Activated CD8-positive, alpha-beta T cell treated with anti-CD3 and anti-CD28 coated beads, Interleukin-2, amount 10 ng/mL, durations not matched to agents 7 days and 5 days (primary cell): ENCODE measurements at regions not wholly inside any gene's neighbourhood (a gene's known extent, or its start where the extent isn't known, plus 50 kb on each side); places are given as distances from the start of the nearest gene placed in this dataset.
"Not testable (repeated sequence)": the region's sequence is repeated elsewhere in the genome, so short reads cannot be mapped to it uniquely, and the experiment has no call there.

ENCODE experiments used
- ATAC-seq: fragments of 150-1000 bp; cut with Tn5 transposase; one replicate; pipeline ENCODE4 v1.10.0; 2021; ENCODE audit warnings: moderate library complexity
- CTCF ChIA-PET: fragments of 350-600 bp; sonication (Branson Sonifier 250); formaldehyde crosslinking; loops from one replicate; lab custom pipeline; 2021; ENCODE audit warnings: antibody characterized with exemption; lab: Charles Lee
- POLR2A ChIA-PET: fragments of 350-600 bp; sonication (Branson Sonifier 250); formaldehyde crosslinking; loops from one replicate; lab custom pipeline; 2021; ENCODE audit warnings: antibody characterized with exemption; lab: Charles Lee
- DNase-seq: peaks from one replicate; pipeline ENCODE4 v3.0.0-alpha.2; 2020
- H3K27ac Mint-ChIP-seq: one replicate; pipeline ENCODE4 v1.8.0; 2021; ENCODE audit warnings: mild to moderate bottlenecking, mixed read lengths
- H3K27me3 Mint-ChIP-seq: one replicate; pipeline ENCODE4 v1.8.0; 2021; ENCODE audit warnings: low read depth, mixed read lengths
- H3K36me3 Mint-ChIP-seq: one replicate; pipeline ENCODE4 v1.8.0; 2021; ENCODE audit warnings: low read depth, mixed read lengths
- H3K4me1 Mint-ChIP-seq: one replicate; pipeline ENCODE4 v1.8.0; 2021; ENCODE audit warnings: low read depth, mixed read lengths
- H3K4me3 Mint-ChIP-seq: one replicate; pipeline ENCODE4 v1.8.0; 2021; ENCODE audit warnings: mild to moderate bottlenecking, mixed read lengths
- H3K9me3 Mint-ChIP-seq: one replicate; pipeline ENCODE4 v1.8.0; 2022; ENCODE audit warnings: mixed read lengths; ENCODE audit not compliant: insufficient read depth

DNA sequence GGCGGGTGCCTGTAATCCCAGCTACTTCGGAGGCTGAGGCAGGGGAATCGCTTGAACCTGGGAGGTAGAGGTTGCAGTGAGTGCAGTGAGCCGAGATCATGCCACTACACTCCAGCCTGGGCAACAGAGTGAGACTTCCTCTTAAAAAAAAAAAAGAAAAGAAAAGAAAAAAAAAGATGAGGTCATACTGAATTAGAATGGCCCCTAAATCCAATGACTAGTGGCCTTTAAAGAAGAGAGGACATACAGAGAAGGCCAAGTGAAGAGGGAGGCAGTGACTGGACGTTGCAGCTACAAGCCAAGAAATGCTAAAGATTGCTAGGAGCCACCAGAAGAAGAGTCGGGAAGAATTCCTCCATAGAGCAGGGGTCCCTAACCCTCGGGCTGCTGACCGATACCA, 76.9 kb upstream of the TIAM1 start:
- ChIA-PET POLR2A (no interaction called here), CTCF (no interaction called here)
- peaks cover 15% of the 10 kb centered on the region for H3K36me3 Mint-ChIP-seq
- H3K4me1 Mint-ChIP-seq, result peaks cover 18% of the 10 kb centered on the region
- DNase-seq (no peak), ATAC-seq (no peak)
- H3K27me3 Mint-ChIP-seq, result no peaks in the 10 kb centered on the region
- H3K27ac Mint-ChIP-seq, result no peak overlapping the region
- no peak overlapping the region for H3K4me3 Mint-ChIP-seq
- H3K9me3 Mint-ChIP-seq, result no peaks in the 10 kb centered on the region

DNA sequence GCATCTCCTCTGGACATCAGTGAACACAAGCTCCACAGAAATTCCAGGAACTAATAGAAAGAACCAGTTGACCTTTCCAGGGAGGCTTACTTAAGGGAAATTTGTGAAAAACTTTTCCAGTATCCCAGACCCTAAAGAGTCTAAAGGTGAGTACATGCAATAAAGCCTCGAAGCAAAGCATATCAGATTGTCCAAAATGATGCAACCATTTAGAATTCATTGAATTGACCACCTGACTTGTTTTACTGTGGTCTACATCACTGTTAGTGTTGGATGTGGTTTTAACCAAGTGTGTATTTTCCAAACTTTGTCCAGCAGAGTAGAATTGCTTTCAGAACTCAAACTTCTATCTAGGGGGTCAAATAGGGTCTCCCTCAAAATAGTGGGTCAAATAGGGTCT, 76.3 kb upstream of the TIAM1 start:
- peaks cover 20% of the 10 kb centered on the region for H3K36me3 Mint-ChIP-seq
- ChIA-PET CTCF (no interaction called here), POLR2A (no interaction called here)
- H3K27me3 Mint-ChIP-seq, result no peaks in the 10 kb centered on the region
- H3K27ac Mint-ChIP-seq, result no peak overlapping the region
- H3K9me3 Mint-ChIP-seq, result peaks cover under 1% of the 10 kb centered on the region
- peaks cover 14% of the 10 kb centered on the region for H3K4me1 Mint-ChIP-seq
- ATAC-seq (no peak), DNase-seq (no peak)
- H3K4me3 Mint-ChIP-seq, result no peak overlapping the region

DNA sequence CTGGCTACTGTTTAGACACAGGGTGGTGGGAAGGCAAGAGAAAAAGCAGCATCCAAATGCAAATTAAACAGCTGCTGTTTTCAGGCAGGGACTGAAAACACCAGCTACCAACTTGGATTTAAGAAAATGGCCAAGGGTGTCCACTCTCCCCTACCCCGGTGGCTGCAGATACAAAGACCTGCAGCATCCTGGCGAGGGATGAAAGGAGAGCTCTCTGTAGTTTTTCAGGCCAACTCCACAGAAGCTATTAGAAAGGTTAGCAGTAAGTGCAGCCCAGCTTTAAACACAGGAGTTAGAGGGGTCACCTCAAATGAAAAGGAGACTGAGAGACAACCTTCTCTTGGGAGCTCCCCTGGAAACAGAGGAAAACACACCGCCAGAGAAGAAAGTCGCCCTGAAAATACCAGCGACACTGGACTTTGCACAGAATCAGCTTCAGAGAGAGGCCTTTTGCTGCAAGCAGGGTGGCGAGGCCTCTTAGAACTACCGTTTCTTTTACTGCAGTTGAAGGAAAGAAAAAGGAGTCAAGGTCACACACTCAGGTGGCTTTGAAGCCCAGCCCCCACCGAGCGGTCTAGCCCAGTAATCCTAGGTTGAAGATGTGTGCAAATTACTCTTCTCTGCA, 74.4 kb upstream of the TIAM1 start:
- Mint-ChIP-seq H3K4me1 (peaks cover 8% of the 10 kb centered on the region), H3K27ac (no peak overlapping the region), H3K4me3 (no peak overlapping the region), H3K36me3 (peaks cover 18% of the 10 kb centered on the region), H3K9me3 (peaks cover 2% of the 10 kb centered on the region), H3K27me3 (no peaks in the 10 kb centered on the region)
- POLR2A ChIA-PET, result no interaction called here
- DNase-seq (no peak), ATAC-seq (no peak)
- CTCF ChIA-PET, result interaction anchor here (1.2 kb wide), 1 partner anchor 163 kb away, joined by 3 read pairs; no protein-coding TSS in a partner anchor

DNA sequence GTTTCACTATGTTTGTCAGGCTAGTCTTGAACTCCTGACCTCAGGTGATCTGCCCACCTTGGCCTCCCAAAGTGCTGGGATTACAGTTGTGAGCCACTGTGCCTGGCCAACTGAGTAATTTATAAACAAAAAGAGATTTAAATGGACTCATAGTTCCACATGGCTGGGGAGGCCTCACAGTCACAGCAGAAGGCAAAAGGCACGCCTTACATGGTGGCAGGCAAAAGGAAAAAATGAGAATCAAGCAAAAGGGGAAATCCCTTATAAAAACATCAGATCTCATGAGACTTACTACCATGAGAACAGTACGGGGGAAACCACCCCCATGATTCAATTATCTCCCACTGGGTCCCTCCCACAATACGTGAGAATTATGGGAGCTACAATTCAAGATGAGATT, 73.2 kb upstream of the TIAM1 start:
- H3K4me1 Mint-ChIP-seq, POLR2A ChIA-PET, DNase-seq, ATAC-seq, H3K27ac Mint-ChIP-seq, H3K4me3 Mint-ChIP-seq, H3K9me3 Mint-ChIP-seq, H3K27me3 Mint-ChIP-seq: not testable (repeated sequence)
- CTCF ChIA-PET, result interaction anchor here (1.2 kb wide), 1 partner anchor 164 kb away, joined by 3 read pairs; no protein-coding TSS in a partner anchor
- peaks cover 15% of the 10 kb centered on the region for H3K36me3 Mint-ChIP-seq

DNA sequence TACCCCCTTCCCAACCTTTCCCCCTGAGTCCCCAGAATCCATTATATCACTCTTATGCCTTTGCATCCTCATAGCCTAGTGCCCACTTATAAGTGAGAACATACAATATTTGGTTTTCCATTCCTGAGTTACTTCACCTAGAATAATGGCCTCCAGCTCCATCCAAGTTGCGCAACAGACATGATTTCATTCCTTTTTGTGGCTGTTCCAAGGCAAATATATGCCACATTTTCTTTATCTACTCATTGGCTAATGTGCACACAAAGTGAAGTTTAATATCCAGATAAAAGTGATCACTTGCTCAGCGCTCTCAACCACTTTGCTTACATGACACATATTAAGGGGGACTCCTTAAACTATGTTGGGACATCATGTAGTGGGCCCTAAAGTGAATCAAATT, 72.4 kb upstream of the TIAM1 start:
- POLR2A ChIA-PET, result no interaction called here
- CTCF ChIA-PET, result no interaction called here

DNA sequence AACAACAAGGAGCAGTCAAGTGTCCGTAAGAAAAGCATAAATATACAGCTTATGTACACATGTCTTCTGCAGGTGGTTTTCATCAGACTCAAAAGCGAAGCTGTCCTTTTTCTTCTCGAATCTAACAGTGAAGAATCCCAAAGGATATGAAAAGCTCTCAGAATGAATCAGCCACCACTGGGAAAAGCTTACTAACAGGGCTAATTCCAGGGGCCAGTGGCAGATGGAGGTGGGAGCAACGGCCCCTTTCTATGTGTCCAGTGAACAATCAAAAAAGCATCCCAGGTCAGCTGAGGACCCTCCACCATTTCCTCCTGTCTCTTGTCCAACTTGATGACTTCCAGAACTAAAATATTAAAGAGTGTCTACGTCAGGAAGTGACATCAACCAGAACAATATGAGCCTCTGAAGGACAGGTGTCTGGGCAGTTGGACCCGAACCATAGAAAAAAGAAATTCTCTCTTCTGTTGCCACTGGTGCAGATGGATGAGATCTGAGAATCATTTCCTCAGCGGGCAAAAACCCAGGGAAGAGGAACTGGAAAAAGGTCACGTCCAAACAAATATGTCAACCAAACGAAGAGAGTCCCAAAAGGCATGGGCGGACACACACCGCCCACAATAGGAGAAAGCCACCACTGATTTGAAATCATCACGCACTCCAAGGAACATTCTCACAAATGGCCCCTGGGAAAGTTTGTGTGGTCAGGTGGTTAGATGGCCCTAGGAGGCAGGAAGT, 70.4 kb upstream of the TIAM1 start:
- CTCF ChIA-PET, result interaction anchor here (1.1 kb wide), 1 partner anchor 167 kb away, joined by 7 read pairs; no protein-coding TSS in a partner anchor
- Mint-ChIP-seq H3K4me1 (peaks cover 3% of the 10 kb centered on the region), H3K9me3 (peaks cover 2% of the 10 kb centered on the region), H3K27ac (no peak overlapping the region), H3K27me3 (no peaks in the 10 kb centered on the region), H3K4me3 (no peak overlapping the region), H3K36me3 (peaks cover 16% of the 10 kb centered on the region)
- ATAC-seq (no peak), DNase-seq (no peak)
- POLR2A ChIA-PET, result interaction anchor here (1.1 kb wide), 1 partner anchor 19 kb away, joined by 3 read pairs; no protein-coding TSS in a partner anchor

More for the DNA sequence above, 72.4 kb upstream of the TIAM1 start:
- H3K27ac Mint-ChIP-seq, result no peak overlapping the region
- H3K4me3 Mint-ChIP-seq, result no peak overlapping the region
- DNase-seq, result no peak
- peaks cover 16% of the 10 kb centered on the region for H3K36me3 Mint-ChIP-seq
- ATAC-seq, result no peak
- H3K27me3 Mint-ChIP-seq, result no peaks in the 10 kb centered on the region
- H3K9me3 Mint-ChIP-seq, result peaks cover 2% of the 10 kb centered on the region
- peaks cover 9% of the 10 kb centered on the region for H3K4me1 Mint-ChIP-seq

DNA sequence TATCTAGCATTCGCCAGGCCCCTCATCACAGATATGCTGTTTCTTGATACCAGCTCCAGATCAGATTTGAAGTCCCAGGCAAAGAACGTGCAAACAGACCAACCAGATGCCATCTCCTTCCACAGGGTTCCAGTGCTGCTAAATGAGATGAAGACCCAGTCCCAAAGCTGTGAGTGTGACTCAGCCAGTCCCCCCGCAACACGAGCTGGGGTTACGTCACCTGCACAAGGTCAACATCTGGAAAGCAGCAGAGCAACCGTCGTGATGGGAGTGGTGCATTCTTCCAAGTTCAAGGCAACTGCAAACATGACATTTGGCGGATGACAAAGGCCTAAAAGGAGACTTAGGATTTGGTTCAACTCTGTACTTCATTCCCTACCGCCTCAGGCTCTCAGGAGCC, 69.6 kb upstream of the TIAM1 start:
- H3K4me1 Mint-ChIP-seq, result peaks cover 4% of the 10 kb centered on the region
- H3K27ac Mint-ChIP-seq, result no peak overlapping the region
- ChIA-PET CTCF (no interaction called here), POLR2A (no interaction called here)
- H3K4me3 Mint-ChIP-seq, result no peak overlapping the region
- H3K9me3 Mint-ChIP-seq, result peaks cover 2% of the 10 kb centered on the region
- peaks cover 12% of the 10 kb centered on the region for H3K36me3 Mint-ChIP-seq
- no peak for DNase-seq
- H3K27me3 Mint-ChIP-seq, result no peaks in the 10 kb centered on the region
- ATAC-seq, result no peak

DNA sequence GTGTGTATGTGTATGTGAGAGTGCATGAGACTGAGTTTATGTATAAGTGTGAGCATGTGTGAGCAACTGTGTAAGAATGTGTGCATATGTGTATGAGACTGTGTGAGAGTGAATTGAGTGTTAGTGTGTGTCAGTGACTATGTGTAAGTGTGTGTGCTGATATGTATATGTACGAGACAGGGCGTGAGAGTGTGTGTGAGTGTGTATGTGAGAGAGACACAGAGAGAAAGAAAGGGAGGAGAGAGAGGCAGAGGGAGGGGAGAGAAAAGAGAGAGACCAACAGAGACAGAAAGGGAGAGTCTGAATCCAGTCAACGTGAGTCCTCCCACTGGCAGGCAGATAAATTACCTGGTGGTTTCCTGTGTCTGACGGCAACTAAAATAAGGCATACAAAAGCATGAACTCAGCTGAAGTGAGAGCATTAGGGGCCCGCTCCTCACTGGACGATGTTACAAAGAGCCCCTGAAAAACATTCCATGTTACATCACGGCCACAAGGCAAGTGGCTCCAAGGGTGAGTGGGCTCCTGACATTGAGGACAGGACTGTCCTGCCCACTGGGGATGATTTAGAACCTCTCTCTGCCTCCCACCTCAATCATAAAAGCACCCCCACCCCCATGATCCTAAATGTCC, 66.6 kb upstream of the TIAM1 start:
- Mint-ChIP-seq H3K27ac (no peak overlapping the region), H3K27me3 (no peaks in the 10 kb centered on the region), H3K4me1 (peaks cover 14% of the 10 kb centered on the region), H3K4me3 (no peak overlapping the region), H3K36me3 (peaks cover 5% of the 10 kb centered on the region), H3K9me3 (peaks cover 2% of the 10 kb centered on the region)
- ChIA-PET CTCF (interaction anchor here (0.9 to 1.5 kb wide), 5 partner anchors 9 to 212 kb away, joined by 3 to 4 read pairs (median 3); no protein-coding TSS in a partner anchor), POLR2A (no interaction called here)
- ATAC-seq, result peak; percentile 87
- peak; percentile 53 for DNase-seq

DNA sequence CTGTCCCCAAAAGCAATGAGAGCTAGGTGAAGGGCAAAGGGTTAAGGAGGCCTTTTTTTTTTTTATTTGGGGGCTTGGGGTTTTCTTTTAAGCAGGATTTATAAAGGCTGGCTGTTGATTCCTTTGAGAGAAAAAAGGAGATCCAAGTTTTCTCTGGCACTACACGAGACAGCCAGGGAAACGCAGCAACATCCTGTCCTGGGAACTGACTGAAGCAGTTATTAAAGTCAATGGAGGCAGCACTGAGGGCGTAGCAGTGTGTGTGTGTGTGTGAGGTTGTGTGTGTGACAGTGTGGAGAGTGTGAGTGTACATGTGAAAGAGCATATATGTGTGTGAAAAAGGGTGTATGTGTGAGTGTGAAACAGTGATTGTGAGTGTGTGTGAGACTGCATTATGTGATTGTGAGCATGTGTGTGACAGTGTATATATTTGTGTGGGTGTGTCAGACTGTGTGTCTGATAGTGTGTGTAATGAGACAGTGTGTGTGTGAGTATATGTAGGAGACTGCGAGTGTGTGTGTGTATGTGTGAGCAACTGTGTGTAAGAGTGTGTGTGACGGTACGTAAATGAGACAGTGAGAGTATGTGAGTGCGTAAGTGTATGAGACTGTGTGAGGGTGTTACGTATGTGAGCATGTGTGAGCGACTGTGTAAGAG, 65.9 kb upstream of the TIAM1 start:
- Mint-ChIP-seq H3K4me1 (peaks cover 19% of the 10 kb centered on the region), H3K27me3 (no peaks in the 10 kb centered on the region), H3K27ac (no peak overlapping the region), H3K36me3 (peaks cover 1% of the 10 kb centered on the region), H3K9me3 (no peaks in the 10 kb centered on the region), H3K4me3 (no peak overlapping the region)
- ATAC-seq (peak; percentile 17), DNase-seq (no peak)
- ChIA-PET POLR2A (no interaction called here), CTCF (interaction anchor here (1.0 to 1.4 kb wide), 2 partner anchors 52 to 67 kb away, joined by 3 to 4 read pairs; no protein-coding TSS in a partner anchor)

DNA sequence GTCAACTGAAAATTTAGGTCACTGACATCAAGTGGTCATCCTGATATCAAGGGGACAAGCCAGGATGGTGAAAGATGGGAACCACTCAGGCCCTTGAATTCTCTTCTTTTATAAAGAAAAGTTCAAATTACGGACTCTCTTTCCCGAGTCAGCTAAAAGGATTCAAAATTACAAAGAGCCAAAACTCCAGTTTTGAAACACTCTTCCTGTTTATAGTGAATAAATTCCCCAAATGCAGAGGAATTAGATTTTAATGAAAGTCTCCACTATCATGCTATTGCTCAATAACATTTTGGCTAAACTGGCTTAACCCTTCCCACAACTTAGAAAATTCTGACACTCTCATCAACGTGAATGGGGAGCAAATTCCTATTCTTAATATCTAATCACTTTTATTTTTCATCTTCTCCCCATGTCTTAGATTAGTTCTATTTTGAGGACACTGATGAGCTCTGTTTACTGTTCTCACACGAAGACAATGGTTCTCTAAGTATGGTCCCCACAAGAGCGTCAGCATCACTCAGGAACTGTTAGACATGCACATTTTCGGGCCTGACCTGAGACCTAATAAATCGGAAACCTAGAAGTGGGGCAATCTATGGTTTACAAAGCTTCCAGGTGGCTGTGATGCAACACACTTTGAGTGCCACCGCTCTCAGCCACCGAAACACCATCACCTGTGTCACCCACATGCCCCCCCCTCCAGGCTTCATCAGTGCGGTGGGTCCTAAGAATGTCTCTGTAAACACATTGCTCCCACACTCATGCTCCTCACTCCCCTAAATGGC, 64.4 kb upstream of the TIAM1 start:
- ChIA-PET CTCF (no interaction called here), POLR2A (no interaction called here)
- Mint-ChIP-seq H3K27ac (no peak overlapping the region), H3K27me3 (no peaks in the 10 kb centered on the region), H3K4me3 (no peak overlapping the region), H3K9me3 (no peaks in the 10 kb centered on the region), H3K4me1 (peaks cover 24% of the 10 kb centered on the region), H3K36me3 (peaks cover 1% of the 10 kb centered on the region)
- ATAC-seq, result no peak
- DNase-seq, result no peak

DNA sequence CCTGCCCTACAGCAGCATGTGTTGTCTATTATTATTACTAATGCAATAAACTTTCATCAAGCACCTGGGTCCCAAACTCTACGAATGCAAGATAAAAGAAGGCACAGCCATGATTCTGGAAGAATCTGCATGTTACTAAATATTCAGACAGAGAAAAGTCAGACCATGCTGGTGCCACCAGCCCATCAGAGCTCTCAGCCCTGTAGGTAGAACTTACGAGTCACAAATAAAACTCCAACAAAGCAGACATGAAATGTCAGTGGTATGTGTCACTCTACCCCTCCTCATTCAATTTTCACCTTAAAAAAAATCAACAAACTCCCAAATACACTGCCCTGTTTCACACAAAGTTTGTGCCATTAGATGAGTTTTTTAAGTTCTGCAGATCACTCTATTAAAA, 62.4 kb upstream of the TIAM1 start:
- no peak for DNase-seq
- Mint-ChIP-seq H3K36me3 (peaks cover 1% of the 10 kb centered on the region), H3K9me3 (no peaks in the 10 kb centered on the region), H3K27ac (no peak overlapping the region), H3K4me3 (no peak overlapping the region), H3K4me1 (peaks cover 21% of the 10 kb centered on the region), H3K27me3 (no peaks in the 10 kb centered on the region)
- ATAC-seq, result no peak
- CTCF ChIA-PET, result no interaction called here
- POLR2A ChIA-PET, result no interaction called here
